Caco-2 (cell line): ENCODE measurements at regions not wholly inside any gene's neighbourhood (a gene's known extent, or its start where the extent isn't known, plus 50 kb on each side); places are given as distances from the start of the nearest gene placed in this dataset.

Experiments used
- BruUV-seq: library from RNA; stranded (reverse); fragments of 400-500 nt; replicated peaks from 2 replicates; lab custom pipeline; 2021; lab: Mats Ljungman, UMichigan
- CTCF ChIA-PET: fragments of 300-600 bp; sonication (Branson Sonifier 250); formaldehyde crosslinking; loops from one replicate; lab custom pipeline; 2022; ENCODE audit warnings: antibody characterized with exemption; lab: Charles Lee
- POLR2A ChIA-PET: fragments of 300-600 bp; sonication (Branson Sonifier 250); formaldehyde crosslinking; loops from one replicate; lab custom pipeline; 2022; ENCODE audit warnings: antibody characterized with exemption; lab: Charles Lee
- DNase-seq, 2 experiments: peaks; one replicate each; pipeline versions ENCODE4 v3.0.0 to v3.0.0-alpha.2; 2020 to 2022
- H3K27me3 ChIP-seq: replicated peaks from 2 replicates; pipeline ENCODE4 v1.6.0; 2011; ENCODE audit warnings: low read length; ENCODE audit not compliant: control insufficient read depth, insufficient read depth
- H3K36me3 ChIP-seq: 2 replicates; pipeline ENCODE4 v1.5.1; 2011; ENCODE audit warnings: low read length; ENCODE audit not compliant: control insufficient read depth, insufficient read depth
- H3K4me1 ChIP-seq: fragments of 250-450 bp; sonication (Bioruptor Pico); 2 replicates; pipeline ENCODE4 v1.5.1; 2020; ENCODE audit warnings: mild to moderate bottlenecking
- H3K4me3 ChIP-seq: 2 replicates; pipeline ENCODE4 v1.5.1; 2011; ENCODE audit warnings: low read depth, mild to moderate bottlenecking, control low read depth, low read length
- H3K9me3 ChIP-seq: fragments of 250-450 bp; sonication (Bioruptor Pico); 2 replicates; pipeline ENCODE4 v1.5.1; 2020; ENCODE audit warnings: mild to moderate bottlenecking, moderate library complexity
- H3K27ac Mint-ChIP-seq: one replicate; pipeline ENCODE4 v1.8.0; 2022; ENCODE audit warnings: mixed read lengths; ENCODE audit not compliant: unreplicated experiment
- H3K27me3 Mint-ChIP-seq: one replicate; pipeline ENCODE4 v1.8.0; 2022; ENCODE audit warnings: mixed read lengths; ENCODE audit not compliant: insufficient read depth, unreplicated experiment
- H3K36me3 Mint-ChIP-seq: one replicate; pipeline ENCODE4 v1.8.0; 2022; ENCODE audit warnings: mild to moderate bottlenecking, mixed read lengths; ENCODE audit not compliant: insufficient read depth, unreplicated experiment
- H3K4me1 Mint-ChIP-seq: one replicate; pipeline ENCODE4 v1.8.0; 2022; ENCODE audit warnings: low read depth, mixed read lengths; ENCODE audit not compliant: unreplicated experiment
- H3K4me3 Mint-ChIP-seq: one replicate; pipeline ENCODE4 v1.8.0; 2022; ENCODE audit warnings: mild to moderate bottlenecking, moderate library complexity, mixed read lengths; ENCODE audit not compliant: unreplicated experiment
- H3K9me3 Mint-ChIP-seq: one replicate; pipeline ENCODE4 v1.8.0; 2022; ENCODE audit warnings: mixed read lengths; ENCODE audit not compliant: unreplicated experiment
- CTCF ChIP-seq, 2 experiments: fragments of 200-600 bp in 1 of 2; IDR thresholded peaks; 1 replicate in 1 of 2; 2 replicates in 1 of 2; pipeline versions ENCODE4 v1.5.1 to v1.8.0; 2011 to 2022; ENCODE audit warnings: antibody characterized with exemption in 1 of 2, control low read depth in 1 of 2, inconsistent platforms in 1 of 2, low read depth in 1 of 2, low read length in 1 of 2, mild to moderate bottlenecking in 1 of 2, moderate library complexity in 1 of 2; ENCODE audit not compliant: insufficient read depth in 1 of 2, severe bottlenecking in 1 of 2, unreplicated experiment in 1 of 2
- intact Hi-C: fragments of 100-400 bp; cut with micrococcal nuclease; formaldehyde crosslinking; loops from one replicate; pipeline ENCODE4 v1.10.0; 2022; ENCODE audit not compliant: unreplicated experiment

GRCh38 chr1:60849401-60849800 lies 233.0 kb upstream of the NFIA start:
- intact Hi-C loops = loop anchor here (2.0 kb wide), 1 partner anchor 193 kb away; no protein-coding TSS in a partner anchor
- Mint-ChIP-seq H3K9me3 (peaks cover 12% of the 10 kb centered on the region), H3K4me3 (no peak overlapping the region), H3K27ac (no peak overlapping the region), H3K27me3 (peaks cover 13% of the 10 kb centered on the region), H3K36me3 (no peaks in the 10 kb centered on the region), H3K4me1 (no peaks in the 10 kb centered on the region)
- no peak for TF ChIP-seq CTCF (IDR thresholded peaks at IDR 0.05; ENCODE audit: insufficient read depth in 1 of 2, low read depth in 1 of 2, low read length in 1 of 2, severe bottlenecking in 1 of 2, unreplicated experiment in 1 of 2)
- no peak overlapping the region for H3K4me3 ChIP-seq
- no peaks in the 10 kb centered on the region for H3K27me3 ChIP-seq
- no peak for DNase-seq
- H3K36me3 ChIP-seq = no peaks in the 10 kb centered on the region
- ChIA-PET POLR2A (no interaction called here), CTCF (no interaction called here)
- H3K4me1 ChIP-seq = no peaks in the 10 kb centered on the region
- H3K9me3 ChIP-seq = no peaks in the 10 kb centered on the region
- no TSS peak for BruUV-seq

- Mint-ChIP-seq H3K36me3 (no peaks in the 10 kb centered on the region), H3K4me1 (no peaks in the 10 kb centered on the region), H3K27ac (no peak overlapping the region), H3K27me3 (peaks cover 13% of the 10 kb centered on the region), H3K9me3 (peaks cover 12% of the 10 kb centered on the region), H3K4me3 (no peak overlapping the region)
- H3K4me1 ChIP-seq = no peaks in the 10 kb centered on the region
- no peak overlapping the region for H3K4me3 ChIP-seq
- ChIA-PET CTCF (interaction anchor here (0.7 kb wide), 2 partner anchors 36 to 271 kb away, joined by 3 read pairs; no protein-coding TSS in a partner anchor), POLR2A (no interaction called here)
- no peaks in the 10 kb centered on the region for H3K36me3 ChIP-seq
- no peaks in the 10 kb centered on the region for H3K9me3 ChIP-seq
- intact Hi-C loops = loop anchor here (2.0 kb wide), 1 partner anchor 194 kb away; no protein-coding TSS in a partner anchor
- peak; percentile 32 to 38 for TF ChIP-seq CTCF (IDR thresholded peaks at IDR 0.05; ENCODE audit: insufficient read depth in 1 of 2, low read depth in 1 of 2, low read length in 1 of 2, severe bottlenecking in 1 of 2, unreplicated experiment in 1 of 2)
- DNase-seq = peak in 1 of 2 experiments; percentile 13
- no TSS peak for BruUV-seq
- no peaks in the 10 kb centered on the region for H3K27me3 ChIP-seq
These were observed 233.7 kb upstream of the NFIA start for GRCh38 chr1:60848583-60849188.

DNA sequence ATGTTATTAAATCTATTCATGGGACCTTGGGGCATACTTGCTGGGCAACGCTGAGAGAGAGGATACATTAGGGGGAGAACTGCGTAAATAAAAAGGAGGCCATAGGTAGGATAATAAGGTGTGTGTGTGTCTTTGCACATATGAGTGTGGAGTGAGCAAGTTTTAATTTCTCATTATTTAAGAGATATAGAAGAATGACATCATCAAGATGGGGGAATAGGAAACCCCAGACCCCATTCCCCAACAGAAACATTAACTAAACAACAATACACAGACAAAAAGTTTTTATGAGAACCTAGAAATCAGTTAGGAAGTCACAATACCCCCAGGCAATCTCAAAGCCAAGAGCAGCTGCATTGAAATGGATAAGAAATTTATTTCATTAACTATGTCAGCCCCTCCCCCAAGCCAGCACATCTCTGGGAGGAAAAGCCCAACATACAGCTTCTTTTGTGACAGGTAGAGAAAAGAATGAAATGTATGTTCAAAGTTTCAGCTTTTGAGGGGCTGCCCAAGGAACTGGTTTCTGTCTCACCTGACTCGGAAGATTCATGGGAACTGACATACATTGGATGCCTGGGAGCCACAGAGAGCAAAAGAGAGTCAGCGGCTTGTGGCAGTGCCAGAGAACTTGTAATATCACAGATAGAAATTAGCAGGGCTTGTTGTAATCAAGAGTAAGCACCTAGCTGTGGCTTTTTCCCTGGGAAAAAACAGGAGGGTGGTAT lies 234.3 kb upstream of the NFIA start:
- Mint-ChIP-seq H3K4me1 (no peaks in the 10 kb centered on the region), H3K4me3 (no peak overlapping the region), H3K36me3 (no peaks in the 10 kb centered on the region), H3K27me3 (peaks cover 11% of the 10 kb centered on the region), H3K9me3 (peaks cover 12% of the 10 kb centered on the region), H3K27ac (no peak overlapping the region)
- Histone ChIP-seq H3K4me3 (no peak overlapping the region), H3K36me3 (no peaks in the 10 kb centered on the region), H3K4me1 (no peaks in the 10 kb centered on the region), H3K27me3 (no peaks in the 10 kb centered on the region), H3K9me3 (no peaks in the 10 kb centered on the region)
- intact Hi-C loops = loop anchor here (2.0 kb wide), 1 partner anchor 195 kb away; no protein-coding TSS in a partner anchor
- no TSS peak for BruUV-seq
- POLR2A ChIA-PET = no interaction called here
- CTCF ChIA-PET = interaction anchor here (0.7 kb wide), 1 partner anchor 15 kb away, joined by 3 read pairs; no protein-coding TSS in a partner anchor
- no peak for DNase-seq
- TF ChIP-seq CTCF (IDR thresholded peaks at IDR 0.05; ENCODE audit: insufficient read depth in 1 of 2, low read depth in 1 of 2, low read length in 1 of 2, severe bottlenecking in 1 of 2, unreplicated experiment in 1 of 2) = no peak
